Heart left ventricle (tissue), 13 donors: ENCODE measurements at regions not wholly inside any gene's neighbourhood (a gene's known extent, or its start where the extent isn't known, plus 50 kb on each side); places are given as distances from the start of the nearest gene placed in this dataset.

ENCODE experiments used
- CTCF ChIP-seq, 12 donors: fragments of 200-600 bp; sonication (generic) in 4 of 12; IDR thresholded peaks; one replicate each; pipeline versions ENCODE4 v1.5.0 to v1.8.0; 2018 to 2022; ENCODE audit warnings: antibody characterized with exemption in 12 of 12, mild to moderate bottlenecking in 5 of 12
- POLR2A ChIP-seq, 2 donors: fragments of 450-650 bp; IDR thresholded peaks; one replicate each; pipeline ENCODE4 v1.6.1; 2017; ENCODE audit warnings: antibody characterized with exemption in 2 of 2, mild to moderate bottlenecking in 2 of 2, moderate library complexity in 2 of 2
- donor health status: ischemic (EF 13 %, LVEDD 7.1; RV severe dilation, severe dysfunction).
- donor health status: DM: no; HTN: yes; CAD: no.
- donor health status: DM: no; HTN: no; CAD: no.
- donor health status: ischemic (EF 25% LVEDD 6.9; RV normal size, moderate dysfunction).
- donor health status: ischemic (EF 25% LVEDD 5.7; RV mildly dilated, moderate dysfunction).
- donor health status: ischemic (EF 35%, LVEDD 5.7; RV mildly dilated, moderate dysfunction).
- donor health status: nonischemic (EF 11% LVEDD 7.7; RV severe dilation, severe dysfunction).
- donor health status: DM: yes; HTN: yes; CAD: no.
- donor health status: PGD.
- donor health status: ischemic (EF 29% LVEDD 5.4; RV normal size, mild dysfunction).
- donor health status: nonischemic (EF 23%, LVEDD 6.1; RV moderate dilation, normal function).

GRCh38 chrX:139200793-139201192 is 329.7 kb upstream of the F9 start:
- TF ChIP-seq CTCF (IDR thresholded peaks at IDR 0.05), result no peak
- TF ChIP-seq POLR2A (IDR thresholded peaks at IDR 0.05), result no peak
